IPS-NIHi7 (cell line): ENCODE measurements at regions not wholly inside any gene's neighbourhood (a gene's known extent, or its start where the extent isn't known, plus 50 kb on each side); places are given as distances from the start of the nearest gene placed in this dataset.
"Not testable (repeated sequence)": the region's sequence is repeated elsewhere in the genome, so short reads cannot be mapped to it uniquely, and the experiment has no call there.

Experiments used
- DNase-seq: peaks from one replicate; pipeline ENCODE4 v3.0.0; 2012; ENCODE audit warnings: mixed read lengths; ENCODE audit errors: extremely low spot score

DNA sequence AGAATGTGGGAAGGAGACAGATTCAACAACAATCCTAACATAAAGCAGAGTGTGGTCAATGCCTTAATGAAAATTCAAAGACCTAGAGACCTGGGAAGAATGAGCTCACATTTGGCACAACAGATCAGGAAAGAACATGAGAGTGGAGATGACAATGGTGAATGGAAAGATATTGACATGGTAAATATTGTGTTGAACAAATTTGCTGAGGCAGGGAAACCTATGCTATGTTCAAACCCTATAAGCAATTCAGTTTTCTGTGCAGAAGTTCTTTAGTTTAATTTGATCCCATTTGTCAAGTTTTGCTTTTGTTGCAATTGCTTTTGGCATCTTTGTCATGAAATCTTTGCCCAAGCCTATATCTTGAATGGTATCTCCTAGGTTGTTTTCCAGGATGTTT is 199.4 kb upstream of the LRRTM4 start:
- no peak for DNase-seq

DNA sequence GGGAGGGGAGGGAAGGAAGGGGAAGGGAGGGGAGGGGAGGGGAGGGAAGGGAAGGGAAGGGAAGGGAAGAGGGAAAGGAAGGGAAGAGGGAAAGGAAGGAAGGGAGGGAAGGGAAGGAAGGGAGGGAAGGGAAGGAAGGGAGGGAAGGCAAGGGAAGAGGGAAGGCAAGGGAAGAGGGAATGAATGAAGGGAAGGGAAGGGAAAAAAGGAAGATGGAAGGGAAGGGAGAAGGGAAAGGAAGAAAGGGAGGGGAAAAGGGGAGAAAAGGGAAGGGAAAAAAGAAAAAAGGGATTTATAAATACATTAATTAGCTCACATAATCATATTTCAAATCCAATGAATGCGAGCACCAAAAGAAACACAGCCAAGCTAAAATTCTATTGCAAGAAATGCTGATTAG is 202.9 kb upstream of the LRRTM4 start:
- no peak for DNase-seq

DNA sequence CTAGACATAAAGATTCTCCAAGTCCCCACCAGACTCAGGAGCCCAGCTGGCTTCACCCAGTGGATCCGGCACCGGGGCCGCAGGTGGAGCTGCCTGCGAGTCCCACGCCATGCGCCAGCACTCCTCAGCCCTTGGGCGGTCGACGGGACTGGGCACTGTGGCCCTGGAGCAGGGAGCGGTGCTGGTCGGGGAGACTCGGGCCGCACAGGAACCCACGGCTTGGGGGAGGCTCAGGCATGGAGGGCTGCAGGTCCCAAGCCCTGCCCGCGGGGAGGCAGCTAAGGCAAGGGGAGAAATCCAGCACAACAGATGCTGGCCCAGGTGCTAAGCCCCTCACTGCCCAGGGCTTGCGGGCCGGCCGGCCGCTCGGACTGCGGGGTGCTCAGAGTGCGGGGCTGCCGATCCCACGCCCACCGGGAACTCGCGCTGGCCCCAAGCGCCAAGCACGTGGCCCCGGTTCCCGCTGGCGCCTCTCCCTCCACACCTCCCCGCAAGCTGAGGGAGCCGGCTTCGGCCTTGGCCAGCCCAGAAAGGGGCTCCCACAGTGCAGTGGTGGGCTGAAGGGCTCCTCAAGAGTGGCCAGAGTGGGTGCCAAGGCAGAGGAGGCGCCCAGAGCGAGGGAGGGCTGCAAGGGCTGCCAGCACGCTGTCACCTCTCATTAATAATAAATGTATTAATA is 212.6 kb upstream of the LRRTM4 start:
- not testable (repeated sequence) for DNase-seq

DNA sequence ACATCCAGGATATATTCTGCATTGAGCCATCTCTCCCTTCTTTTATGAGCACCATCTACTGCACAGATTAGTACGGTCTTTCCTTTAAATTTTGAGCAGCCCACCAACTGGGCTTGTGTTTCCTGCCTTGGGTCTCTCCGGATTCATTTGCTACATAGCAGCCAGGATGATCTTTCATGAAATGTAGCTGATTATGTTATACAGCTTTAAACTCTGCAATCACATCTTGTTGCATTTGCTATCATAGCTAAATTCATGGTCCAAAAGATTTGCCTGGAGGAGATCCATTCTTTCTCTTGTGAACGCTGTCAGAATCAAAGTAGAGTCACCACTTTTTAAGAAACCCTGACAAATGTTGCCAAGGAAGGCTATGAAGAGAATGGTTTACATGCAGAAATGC is 215.1 kb upstream of the LRRTM4 start:
- no peak for DNase-seq

DNA sequence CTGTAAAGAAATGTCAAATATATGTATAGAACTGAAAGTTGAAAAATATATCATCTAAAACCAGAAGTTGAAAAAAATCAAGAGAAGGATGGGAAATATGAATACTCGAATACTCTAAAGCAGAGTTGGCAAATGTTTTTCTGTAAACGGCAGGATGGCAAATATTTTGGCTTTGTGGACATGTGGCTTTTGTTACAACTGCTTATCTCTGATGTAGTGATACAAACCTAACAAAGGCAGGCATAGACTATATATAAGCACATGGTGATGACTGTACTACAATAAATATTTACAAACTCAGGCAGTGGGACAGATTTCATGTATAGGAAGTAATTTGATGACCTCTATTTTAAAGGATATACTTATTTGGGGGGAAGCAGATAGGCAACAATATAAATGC is 224.6 kb upstream of the LRRTM4 start:
- no peak for DNase-seq

DNA sequence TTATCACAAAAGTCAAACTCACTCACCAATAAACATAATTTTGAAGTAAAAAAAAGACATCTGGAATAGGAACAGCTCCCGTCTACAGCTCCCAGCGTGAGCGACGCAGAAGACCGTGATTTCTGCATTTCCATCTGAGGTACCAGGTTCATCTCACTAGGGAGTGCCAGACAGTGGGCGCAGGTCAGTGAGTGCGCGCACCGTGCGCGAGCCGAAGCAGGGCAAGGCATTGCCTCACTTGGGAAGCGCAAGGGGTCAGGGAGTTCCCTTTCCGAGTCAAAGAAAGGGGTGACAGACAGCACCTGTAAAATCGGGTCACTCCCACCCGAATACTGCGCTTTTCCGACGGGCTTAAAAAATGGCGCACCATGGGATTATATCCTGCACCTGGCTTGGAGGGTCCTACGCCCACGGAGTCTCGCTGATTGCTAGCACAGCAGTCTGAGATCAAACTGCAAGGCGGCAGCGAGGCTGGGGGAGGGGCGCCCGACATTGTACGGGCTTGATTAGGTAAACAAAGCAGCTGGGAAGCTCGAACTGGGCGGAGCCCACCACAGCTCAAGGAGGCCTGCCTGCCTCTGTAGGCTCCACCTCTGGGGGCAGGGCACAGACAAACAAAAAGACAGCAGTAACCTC is 231.7 kb upstream of the LRRTM4 start:
- not testable (repeated sequence) for DNase-seq

DNA sequence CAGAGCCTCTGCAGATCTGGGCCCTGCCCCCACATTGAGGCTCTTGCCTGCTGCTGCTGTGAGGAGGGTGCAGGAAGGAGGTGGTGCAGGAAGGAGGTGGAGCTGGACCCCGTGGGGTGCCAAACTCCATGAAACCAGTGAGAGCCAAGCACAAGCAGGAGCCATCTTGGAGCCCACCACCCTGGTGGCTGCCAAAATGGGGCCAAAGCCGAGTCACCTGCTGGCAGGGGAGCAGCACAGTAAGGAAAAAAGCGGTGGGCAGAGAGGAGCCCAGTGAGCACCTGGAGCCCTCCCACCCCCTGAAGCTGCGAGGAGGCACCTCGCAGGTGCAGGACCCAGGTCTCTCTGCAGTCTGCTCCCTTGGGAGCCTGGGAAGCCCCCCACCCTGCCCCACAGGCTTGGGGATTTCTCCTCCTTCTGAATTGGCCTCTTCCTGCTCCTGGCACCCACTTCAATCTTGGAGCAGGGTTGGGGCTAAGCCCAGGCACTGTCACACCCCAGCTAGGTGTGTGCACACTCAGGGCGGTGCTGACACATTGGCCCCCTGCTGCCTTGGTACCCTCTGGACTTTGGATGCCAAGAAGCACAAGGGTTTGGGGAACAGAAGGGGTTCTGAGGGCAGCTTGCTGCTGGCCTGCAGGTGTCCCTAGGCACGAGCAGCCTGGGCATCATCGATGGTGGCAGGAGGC is 245.4 kb upstream of the LRRTM4 start:
- no peak for DNase-seq

DNA sequence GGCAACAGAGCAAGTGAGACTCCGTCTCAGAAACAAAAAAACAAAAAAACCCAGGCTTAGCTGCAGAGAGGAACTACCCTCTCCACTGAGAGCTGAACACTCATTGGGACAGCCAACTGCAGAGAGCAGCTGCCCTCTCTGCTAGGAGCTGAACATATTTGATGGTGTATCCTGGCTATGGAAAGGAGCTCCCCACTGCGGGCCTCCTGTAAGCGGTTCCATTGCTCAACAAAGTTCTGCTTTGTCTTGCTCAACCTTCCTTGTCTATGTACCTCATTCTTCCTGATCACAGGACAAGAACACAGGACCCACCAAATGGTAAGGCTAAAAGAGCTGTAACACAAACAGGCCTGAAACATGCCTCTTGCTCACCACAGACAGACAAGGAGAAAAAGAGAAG is 246.3 kb upstream of the LRRTM4 start:
- no peak for DNase-seq

DNA sequence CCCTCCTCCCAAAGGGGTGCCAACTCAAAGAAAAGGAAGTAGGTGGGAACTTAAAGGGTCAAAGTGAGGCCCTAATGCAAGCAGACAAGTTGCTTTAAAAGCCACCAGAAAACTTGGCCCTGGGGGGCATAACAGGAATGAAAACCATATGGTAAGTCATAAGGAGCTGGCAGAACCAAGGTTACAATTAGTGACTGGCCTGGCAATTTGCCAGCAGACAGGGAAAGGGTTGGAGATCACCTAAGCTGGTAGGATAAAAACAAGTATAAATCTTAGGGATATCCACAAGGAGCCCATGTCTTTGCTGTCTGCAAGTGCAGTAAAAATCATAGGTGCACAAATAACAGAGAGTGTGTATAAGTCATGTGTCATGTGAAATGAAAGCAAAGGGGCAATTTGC is 256.7 kb upstream of the LRRTM4 start:
- no peak for DNase-seq

DNA sequence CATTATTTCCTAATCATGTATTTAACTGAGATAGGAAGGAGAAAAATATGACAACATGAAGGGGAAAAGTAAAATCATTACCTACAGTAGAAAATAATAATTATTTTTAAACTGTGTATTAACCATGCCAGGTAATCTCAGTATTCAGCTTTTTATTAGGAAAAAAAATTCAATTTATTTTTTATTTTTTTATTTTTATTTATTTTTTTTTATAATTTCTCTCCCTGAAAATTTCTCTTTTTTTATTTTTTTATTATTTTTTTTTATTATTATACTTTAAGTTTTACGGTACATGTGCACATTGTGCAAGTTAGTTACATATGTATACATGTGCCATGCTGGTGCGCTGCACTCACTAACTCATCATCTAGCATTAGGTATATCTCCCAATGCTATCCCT is 271.3 kb upstream of the LRRTM4 start:
- DNase-seq: not testable (repeated sequence)

DNA sequence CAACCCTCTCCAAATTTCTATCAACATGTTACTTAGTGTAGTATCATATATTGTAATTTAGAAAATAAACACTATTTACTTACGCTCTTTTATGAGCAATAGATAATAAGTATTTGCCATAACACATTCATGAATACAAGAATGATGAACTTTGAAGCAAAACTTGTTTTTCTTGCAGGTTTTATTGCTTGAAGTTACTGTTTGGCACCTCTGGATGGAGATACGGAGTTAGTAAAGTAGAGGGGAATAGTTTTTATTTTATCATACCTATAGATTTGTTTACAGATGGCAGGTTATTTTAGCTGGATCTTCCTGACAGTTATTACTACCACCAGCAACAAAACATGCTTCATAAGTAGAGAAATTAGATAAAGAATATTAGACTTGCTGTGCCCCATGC is 274.2 kb upstream of the LRRTM4 start:
- DNase-seq: no peak

DNA sequence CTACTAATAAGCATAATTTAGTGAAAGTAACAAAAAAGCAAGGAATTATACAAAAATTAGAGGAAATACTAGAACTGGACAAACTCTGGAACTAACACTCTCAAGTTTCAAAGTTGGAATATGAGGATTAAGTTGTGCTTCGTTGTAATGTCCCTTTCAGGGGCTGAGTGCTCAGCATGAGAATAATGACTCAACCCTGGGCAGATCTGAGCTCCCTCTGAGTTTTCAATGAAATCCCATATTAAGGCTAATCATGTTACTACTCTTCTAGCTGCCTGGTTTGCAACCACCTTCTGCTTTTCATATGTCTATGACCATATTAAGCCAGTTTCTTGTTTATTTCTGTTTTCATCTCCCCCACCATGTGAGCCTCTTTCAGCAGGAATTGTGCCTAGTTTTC is 274.9 kb upstream of the LRRTM4 start:
- no peak for DNase-seq

DNA sequence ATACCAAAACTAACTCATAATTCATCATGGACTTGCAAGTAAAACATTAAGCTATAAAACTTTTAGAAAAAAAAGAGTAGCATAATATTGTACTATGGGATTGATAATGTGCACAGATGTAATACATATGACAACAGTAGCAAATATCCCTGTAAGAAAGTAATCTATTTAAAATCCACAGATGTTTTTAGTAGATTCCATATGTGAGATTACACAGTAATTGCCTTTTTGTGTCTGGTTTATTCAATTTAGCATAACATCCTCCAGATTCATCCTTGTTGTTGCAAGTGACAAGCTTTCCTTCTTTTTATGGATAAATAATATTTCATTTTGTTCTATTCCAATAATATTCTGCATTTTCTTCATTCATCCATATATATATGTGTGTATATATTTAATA is 278.2 kb upstream of the LRRTM4 start:
- DNase-seq: no peak

DNA sequence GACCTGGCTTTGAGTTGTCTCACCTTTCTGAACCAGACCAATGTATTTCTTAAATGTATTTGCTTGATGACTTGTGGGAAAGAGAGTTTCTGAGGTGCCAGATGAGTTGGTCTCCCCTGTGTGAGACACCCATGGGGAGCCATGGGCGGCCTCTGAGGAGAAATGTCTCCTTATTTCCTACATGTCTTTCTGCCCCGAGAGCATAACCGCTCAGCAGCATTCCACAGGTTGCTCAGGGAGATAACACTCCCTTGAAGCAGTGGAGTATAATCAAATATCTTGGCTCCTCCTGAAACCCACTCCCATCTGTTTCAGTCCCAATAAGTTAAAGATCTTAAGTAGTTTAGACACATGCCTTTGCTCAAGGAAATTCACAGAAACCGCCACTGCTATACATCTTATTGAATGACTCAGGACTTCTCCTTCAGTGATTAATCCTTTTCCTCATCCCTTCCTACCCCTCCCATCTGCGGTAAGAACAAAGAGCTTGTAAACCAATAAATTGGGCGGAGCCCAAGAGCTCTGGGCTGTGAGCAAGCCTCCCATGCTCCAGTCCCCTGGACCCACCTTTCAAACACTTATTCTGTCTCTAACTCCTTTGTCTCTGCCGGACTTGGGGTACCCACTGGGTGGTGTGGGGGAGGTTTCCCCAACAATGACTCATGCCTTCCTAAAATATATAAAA is 285.5 kb upstream of the LRRTM4 start:
- DNase-seq: no peak

DNA sequence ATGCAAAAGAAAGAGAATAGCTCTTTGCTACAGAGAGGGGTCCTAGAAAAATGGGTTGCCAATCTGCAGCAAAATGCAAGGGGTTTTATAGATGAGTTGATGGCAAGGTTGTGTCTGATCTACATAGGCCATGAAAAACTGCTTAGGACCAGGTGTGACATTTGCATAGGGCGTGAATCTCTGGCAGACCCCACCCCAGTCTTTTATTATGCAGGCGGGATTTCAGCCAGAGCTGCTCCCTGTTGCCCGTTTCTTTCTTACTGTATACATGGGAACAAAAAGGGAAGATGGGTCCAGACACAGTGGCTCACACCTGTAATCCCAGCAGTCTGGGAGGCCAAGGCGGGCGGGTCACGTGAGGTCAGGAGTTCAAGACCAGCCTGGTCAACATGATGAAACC is 286.4 kb upstream of the LRRTM4 start:
- no peak for DNase-seq

DNA sequence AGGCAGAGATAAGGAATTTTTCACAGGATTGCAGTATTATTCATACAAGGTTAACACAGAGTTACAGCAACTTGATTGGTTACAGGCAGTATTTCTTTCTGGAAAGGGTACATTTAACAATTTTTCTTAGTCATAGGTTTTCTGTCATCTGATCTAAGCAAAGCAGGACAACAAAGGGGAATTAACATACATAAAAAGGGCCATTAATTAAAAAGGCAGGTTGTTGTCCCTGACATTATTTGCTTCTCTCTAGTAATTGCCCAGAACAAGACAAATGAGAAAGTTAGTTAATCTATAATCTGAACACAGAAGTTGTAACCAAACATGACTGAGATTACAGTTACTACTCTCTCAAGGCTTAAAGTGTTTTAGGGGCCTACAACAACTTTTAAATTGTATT is 291.4 kb upstream of the LRRTM4 start:
- no peak for DNase-seq

DNA sequence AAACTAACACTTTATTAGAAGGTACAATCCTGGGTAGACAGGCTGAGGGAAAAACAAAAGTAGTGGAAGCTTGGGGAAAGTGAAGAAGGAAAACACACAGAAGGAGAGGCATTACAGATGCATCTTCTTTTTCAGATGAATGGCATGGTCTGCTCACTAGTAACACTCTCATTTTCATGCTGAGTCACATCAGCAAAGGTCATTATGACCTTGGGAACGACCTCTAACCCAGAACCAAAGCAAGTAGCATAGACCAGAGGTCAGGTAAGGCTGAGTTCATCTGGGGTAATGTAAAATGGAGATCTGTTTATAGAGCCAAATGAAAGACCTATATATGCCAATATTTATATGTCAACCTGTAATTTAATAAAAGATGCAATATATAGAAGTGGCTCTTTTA is 294.4 kb upstream of the LRRTM4 start:
- no peak for DNase-seq

DNA sequence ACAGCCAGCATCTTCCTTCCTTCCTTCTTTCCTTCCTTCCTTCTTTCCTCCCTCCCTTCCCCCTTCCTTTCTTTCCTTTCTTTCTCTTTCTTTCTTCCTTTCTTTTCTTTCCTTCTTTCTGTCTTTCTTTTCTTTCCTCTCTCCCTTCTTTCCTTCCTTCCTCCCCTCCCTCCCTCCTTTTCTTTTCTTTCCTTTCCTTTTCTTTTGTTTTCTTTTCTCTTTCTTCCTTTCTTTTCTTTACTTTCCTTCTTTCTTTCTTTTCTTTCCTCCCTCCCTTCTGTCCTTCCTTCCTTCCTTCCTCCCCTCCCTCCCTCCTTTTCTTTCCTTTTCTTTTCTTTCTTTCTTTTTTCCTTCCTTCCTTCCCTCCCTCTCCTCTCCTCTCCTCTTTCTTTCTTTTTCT is 296.0 kb upstream of the LRRTM4 start:
- DNase-seq: no peak

DNA sequence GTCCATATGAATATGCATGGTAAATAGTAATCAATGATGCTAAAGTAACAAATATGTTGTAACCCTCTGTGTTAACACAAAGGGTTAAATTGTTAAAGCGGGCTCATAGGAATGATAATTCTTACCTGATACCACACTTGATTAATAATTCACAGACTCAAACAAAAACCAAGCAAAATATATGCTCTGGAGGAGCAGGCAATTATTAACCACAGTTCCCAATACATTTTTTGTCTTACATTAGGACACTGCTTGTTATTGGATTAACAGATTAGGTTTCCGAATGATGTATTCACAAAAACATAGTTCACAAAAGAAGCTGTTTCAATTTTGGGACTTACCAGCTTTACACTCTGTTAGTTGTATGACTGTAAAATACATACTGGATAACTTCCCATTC is 300.9 kb upstream of the LRRTM4 start:
- DNase-seq: no peak

DNA sequence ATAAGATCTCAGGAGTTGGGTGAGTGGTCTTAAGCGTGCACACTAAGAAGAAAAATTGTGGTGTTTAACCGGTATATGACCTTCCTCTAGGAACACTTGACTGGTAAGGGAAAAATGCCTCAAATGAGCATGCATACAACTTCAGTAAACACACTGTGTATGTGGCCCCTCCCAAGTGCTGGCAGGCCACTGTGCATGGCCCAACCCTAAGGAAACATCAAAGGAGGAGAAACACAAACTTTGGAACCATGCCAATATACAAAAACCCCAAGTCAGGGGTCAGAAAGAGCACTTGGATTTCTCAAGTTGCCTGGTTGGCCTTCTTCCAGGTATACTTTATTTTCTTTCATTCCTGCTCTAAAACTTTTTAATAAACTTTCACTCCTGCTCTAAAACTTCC is 308.9 kb upstream of the LRRTM4 start:
- DNase-seq: no peak

DNA sequence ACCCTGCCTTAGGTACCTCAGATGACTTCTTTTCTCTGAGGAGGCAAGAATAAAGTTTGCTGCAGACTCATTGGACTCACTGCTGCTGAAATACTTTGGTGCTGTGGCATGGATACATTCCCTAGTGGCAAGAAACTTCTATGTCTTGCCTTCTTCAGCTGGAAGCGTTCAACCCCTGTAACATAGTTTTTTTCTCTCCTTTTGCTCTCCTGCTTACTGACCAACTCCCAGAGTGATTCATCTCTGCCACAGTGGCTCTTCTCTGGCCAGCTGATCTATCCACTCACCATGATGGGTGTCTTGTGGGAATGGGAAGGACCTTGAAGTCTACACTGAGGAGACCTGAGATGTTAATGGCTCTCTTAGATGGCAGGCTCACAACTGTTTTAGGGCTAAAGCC is 309.3 kb upstream of the LRRTM4 start:
- no peak for DNase-seq

DNA sequence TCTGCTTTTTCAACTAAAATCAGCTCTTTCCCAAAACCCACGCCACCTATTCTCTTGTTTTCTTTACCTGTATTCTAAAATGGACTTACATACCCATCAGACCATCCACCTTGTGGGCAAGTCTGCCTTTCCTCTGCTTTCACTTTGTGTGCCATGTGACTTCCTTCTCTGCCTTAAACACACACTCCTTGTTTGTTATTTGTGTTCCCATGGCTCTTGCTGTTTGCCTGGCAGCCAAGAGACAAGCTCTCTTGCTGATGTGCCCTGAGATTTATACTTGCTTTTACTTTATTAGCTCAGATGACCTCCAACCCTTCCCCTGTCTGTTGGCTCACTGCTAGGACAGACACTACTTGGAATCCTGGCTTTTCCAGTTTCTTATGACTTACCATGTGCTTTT is 309.7 kb upstream of the LRRTM4 start:
- no peak for DNase-seq
